Uterus (tissue), 2 donors: ENCODE measurements at regions not wholly inside any gene's neighbourhood (a gene's known extent, or its start where the extent isn't known, plus 50 kb on each side); places are given as distances from the start of the nearest gene placed in this dataset.

ENCODE experiments used
- POLR2A ChIP-seq, 2 donors: fragments of 450-650 bp; IDR thresholded peaks; one replicate each; pipeline ENCODE4 v1.6.1; 2016; ENCODE audit warnings: antibody characterized with exemption in 2 of 2, mild to moderate bottlenecking in 1 of 2, moderate library complexity in 1 of 2
- TF ChIP-seq, protein P1 (sequence below), 4 experiments: fragments of 200-600 bp in 2 of 4; fragments of 450-650 bp in 2 of 4; sonication (generic) in 2 of 4; IDR thresholded peaks; one replicate each; pipeline ENCODE4 v1.5.1; 2016 to 2019; ENCODE audit warnings: antibody characterized with exemption in 4 of 4, mild to moderate bottlenecking in 2 of 4, moderate library complexity in 1 of 4

DNA sequence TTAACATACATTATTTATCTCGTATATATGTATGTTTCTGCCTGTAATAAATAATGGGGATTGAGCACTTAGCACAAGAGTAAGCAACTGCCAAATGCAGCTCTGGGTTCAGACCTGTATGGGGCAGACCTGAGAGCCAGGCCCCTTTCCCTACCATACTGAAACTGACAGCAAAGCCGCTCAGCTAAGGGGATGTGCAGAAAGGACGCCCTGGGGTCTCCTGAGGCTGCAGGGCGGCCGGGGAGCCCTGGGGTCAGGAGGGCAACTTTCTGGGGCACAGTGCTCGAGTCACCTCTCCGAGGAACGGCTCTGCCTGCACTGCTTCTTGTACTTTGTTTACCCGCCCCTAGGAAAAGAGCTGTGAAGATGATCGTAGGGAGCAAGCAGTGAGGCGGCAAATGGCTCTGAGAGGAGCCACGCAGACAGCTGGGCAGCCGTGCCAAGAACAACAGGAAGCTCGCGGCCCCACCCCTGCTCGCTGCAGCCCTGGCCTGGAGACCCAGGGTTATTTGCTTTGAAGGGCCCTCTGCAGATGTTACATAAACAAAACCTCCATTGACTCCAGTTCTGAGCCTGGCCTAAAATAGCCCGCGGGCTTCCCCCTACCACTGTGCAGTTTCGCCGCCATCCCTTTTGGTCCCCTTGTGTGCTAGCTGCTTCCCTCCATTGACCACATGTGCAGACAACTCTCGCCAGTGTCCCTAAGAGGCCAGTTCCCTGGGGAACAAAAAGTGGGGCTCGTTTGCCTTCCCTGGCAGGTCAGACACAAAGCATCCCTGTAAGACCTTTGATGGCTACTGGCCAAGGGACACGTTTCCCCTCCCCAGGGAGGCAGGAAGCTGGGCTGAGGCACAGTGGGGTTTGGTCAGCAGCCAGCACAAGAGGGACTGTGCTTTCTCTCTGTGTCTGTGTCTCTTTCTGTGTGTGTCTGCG lies 111.3 kb upstream of the LNX1 start:
- TF ChIP-seq POLR2A (IDR thresholded peaks at IDR 0.05), result no peak
- TF ChIP-seq, protein P1, sequence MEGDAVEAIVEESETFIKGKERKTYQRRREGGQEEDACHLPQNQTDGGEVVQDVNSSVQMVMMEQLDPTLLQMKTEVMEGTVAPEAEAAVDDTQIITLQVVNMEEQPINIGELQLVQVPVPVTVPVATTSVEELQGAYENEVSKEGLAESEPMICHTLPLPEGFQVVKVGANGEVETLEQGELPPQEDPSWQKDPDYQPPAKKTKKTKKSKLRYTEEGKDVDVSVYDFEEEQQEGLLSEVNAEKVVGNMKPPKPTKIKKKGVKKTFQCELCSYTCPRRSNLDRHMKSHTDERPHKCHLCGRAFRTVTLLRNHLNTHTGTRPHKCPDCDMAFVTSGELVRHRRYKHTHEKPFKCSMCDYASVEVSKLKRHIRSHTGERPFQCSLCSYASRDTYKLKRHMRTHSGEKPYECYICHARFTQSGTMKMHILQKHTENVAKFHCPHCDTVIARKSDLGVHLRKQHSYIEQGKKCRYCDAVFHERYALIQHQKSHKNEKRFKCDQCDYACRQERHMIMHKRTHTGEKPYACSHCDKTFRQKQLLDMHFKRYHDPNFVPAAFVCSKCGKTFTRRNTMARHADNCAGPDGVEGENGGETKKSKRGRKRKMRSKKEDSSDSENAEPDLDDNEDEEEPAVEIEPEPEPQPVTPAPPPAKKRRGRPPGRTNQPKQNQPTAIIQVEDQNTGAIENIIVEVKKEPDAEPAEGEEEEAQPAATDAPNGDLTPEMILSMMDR (IDR thresholded peaks at IDR 0.05), result no peak
